22Rv1 (cell line): ENCODE measurements at regions not wholly inside any gene's neighbourhood (a gene's known extent, or its start where the extent isn't known, plus 50 kb on each side); places are given as distances from the start of the nearest gene placed in this dataset.

Experiments
- ZFX ChIP-seq: fragments of 450-650 bp; IDR thresholded peaks from 2 replicates; pipeline ENCODE4 v1.6.1; 2017; ENCODE audit warnings: antibody characterized with exemption, borderline replicate concordance
- TF ChIP-seq, protein P1 (sequence below): fragments of 450-650 bp; IDR thresholded peaks from 2 replicates; pipeline ENCODE4 v1.5.1; 2017; ENCODE audit warnings: mild to moderate bottlenecking

DNA sequence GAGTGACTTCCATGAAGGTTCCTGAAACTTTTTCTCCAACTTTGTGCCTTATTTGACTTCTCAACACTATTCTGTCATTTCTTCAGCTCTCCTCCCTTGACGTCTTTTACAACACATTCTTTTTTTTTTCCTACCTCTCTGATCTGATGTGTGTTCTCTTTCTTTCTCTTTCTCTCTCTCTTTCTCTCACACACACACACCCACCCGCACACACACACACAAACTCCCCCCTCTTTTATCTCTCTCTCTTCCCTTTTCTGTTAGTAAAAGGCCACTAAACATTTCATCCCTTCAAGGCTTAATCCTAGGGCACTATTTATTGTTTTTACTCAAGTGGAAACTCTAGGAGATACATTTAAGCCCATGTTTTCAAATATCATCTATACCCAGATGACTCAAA is 107.8 kb upstream of the CNTNAP5 start:
- TF ChIP-seq, protein P1, sequence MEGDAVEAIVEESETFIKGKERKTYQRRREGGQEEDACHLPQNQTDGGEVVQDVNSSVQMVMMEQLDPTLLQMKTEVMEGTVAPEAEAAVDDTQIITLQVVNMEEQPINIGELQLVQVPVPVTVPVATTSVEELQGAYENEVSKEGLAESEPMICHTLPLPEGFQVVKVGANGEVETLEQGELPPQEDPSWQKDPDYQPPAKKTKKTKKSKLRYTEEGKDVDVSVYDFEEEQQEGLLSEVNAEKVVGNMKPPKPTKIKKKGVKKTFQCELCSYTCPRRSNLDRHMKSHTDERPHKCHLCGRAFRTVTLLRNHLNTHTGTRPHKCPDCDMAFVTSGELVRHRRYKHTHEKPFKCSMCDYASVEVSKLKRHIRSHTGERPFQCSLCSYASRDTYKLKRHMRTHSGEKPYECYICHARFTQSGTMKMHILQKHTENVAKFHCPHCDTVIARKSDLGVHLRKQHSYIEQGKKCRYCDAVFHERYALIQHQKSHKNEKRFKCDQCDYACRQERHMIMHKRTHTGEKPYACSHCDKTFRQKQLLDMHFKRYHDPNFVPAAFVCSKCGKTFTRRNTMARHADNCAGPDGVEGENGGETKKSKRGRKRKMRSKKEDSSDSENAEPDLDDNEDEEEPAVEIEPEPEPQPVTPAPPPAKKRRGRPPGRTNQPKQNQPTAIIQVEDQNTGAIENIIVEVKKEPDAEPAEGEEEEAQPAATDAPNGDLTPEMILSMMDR: no peak
- TF ChIP-seq ZFX: no peak
